ENCODE measurements at regions not wholly inside any gene's neighbourhood (a gene's known extent, or its start where the extent isn't known, plus 50 kb on each side); places are given as distances from the start of the nearest gene placed in this dataset.

DNA sequence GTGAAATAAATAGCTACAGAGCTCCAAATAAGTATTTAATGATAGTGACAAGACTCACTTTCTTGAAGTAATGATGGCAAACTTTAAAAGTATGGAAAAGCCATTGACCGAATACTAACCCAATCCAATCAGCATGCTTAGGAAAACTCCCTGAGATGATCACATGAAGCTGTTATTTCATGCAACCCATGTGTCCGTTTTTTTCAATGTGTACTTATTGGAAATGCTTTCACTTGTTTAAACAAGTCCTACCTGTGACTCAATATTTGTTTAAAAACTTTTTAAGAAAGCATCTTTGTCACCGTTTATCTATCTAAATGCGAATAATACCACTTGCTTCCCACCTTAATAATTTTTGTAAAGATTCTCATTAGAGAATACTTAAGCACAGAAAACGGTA, 185.8 kb downstream of the NRIP1 start:
- no peaks in the 10 kb centered on the region for H3K36me3 ChIP-seq (ENCODE audit: control insufficient read depth in 2 of 2, insufficient read depth in 2 of 2, low read length in 1 of 2)
- ATAC-seq, result no peak
- 35% methylated on average over 5 of the region's 5 CpGs for WGBS (ENCODE audit: insufficient coverage, insufficient replicate concordance, low lambda C conversion rate, missing lambda C conversion rate)
- H3K9me3 ChIP-seq (replicated peaks; ENCODE audit: control insufficient read depth, insufficient read depth, low read length), result no peaks in the 10 kb centered on the region
- intact Hi-C loops (cut with micrococcal nuclease; ENCODE audit: unreplicated experiment), result loop anchor here (5.0 to 10.0 kb wide), 2 partner anchors 334 to 558 kb away; partner anchors contain the start of gene SAMSN1
- H3K9ac ChIP-seq (ENCODE audit: control insufficient read depth, insufficient read depth, low read length), result no peak overlapping the region
- no peaks in the 10 kb centered on the region for H4K20me1 ChIP-seq (ENCODE audit: control insufficient read depth, insufficient read depth)
- no TSS peak for BruUV-seq (replicated peaks)
- no peaks in the 10 kb centered on the region for H3K79me2 ChIP-seq (ENCODE audit: control insufficient read depth, insufficient read depth, low read length)
- no peak for DNase-seq (ENCODE audit: low read depth, low spot score)
- no peak overlapping the region for H3K4me2 ChIP-seq (ENCODE audit: control insufficient read depth, insufficient read depth)
- in situ Hi-C loops (cut with MboI), result no loop called here
- H2AFZ ChIP-seq (ENCODE audit: control insufficient read depth, low read depth, low read length), result no peak overlapping the region
- no peak overlapping the region for H3K27ac ChIP-seq (ENCODE audit: control insufficient read depth, insufficient read depth)
- peaks cover 32% of the 10 kb centered on the region for H3K4me1 ChIP-seq (ENCODE audit: control insufficient read depth, insufficient read depth, low read length)
- RAD21 ChIA-PET (ENCODE audit: unreplicated experiment), result interaction anchor here (2.4 kb wide), 1 partner anchor 425 kb away, joined by 9 read pairs; no protein-coding TSS in a partner anchor
- SMC1A ChIA-PET (ENCODE audit: uncharacterized antibody, unreplicated experiment), result interaction anchor here (0.6 to 5.9 kb wide), 7 partner anchors 10 to 501 kb away, joined by 3 to 20 read pairs (median 5); no protein-coding TSS in a partner anchor
- POLR2A ChIA-PET, result no interaction called here
- H3K4me3 ChIP-seq, result no peak overlapping the region
- no peak for FAIRE-seq
- H3K27me3 ChIP-seq (replicated peaks in 1 of 2; ENCODE audit: control insufficient read depth in 2 of 2, insufficient read depth in 2 of 2, low read length in 1 of 2), result no peaks in the 10 kb centered on the region
- CTCF ChIA-PET, result interaction anchor here (0.6 to 4.2 kb wide), 5 partner anchors 9 to 624 kb away, joined by 3 to 15 read pairs (median 4); no protein-coding TSS in a partner anchor
- TF ChIP-seq SIX5 (IDR thresholded peaks at IDR 0.05; ENCODE audit: low read depth, low read length, severe bottlenecking), result no peak
- no peak for TF ChIP-seq RAD21 (IDR thresholded peaks at IDR 0.05; ENCODE audit: insufficient read depth, low read depth, low read length)
- no peak for TF ChIP-seq TBL1XR1 (IDR thresholded peaks at IDR 0.05; ENCODE audit: low read depth, low read length)
- TF ChIP-seq, protein P1, sequence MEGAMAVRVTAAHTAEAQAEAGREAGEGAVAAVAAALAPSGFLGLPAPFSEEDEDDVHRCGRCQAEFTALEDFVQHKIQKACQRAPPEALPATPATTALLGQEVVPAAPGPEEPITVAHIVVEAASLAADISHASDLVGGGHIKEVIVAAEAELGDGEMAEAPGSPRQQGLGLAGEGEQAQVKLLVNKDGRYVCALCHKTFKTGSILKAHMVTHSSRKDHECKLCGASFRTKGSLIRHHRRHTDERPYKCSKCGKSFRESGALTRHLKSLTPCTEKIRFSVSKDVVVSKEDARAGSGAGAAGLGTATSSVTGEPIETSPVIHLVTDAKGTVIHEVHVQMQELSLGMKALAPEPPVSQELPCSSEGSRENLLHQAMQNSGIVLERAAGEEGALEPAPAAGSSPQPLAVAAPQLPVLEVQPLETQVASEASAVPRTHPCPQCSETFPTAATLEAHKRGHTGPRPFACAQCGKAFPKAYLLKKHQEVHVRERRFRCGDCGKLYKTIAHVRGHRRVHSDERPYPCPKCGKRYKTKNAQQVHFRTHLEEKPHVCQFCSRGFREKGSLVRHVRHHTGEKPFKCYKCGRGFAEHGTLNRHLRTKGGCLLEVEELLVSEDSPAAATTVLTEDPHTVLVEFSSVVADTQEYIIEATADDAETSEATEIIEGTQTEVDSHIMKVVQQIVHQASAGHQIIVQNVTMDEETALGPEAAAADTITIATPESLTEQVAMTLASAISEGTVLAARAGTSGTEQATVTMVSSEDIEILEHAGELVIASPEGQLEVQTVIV (IDR thresholded peaks at IDR 0.05; ENCODE audit: borderline replicate concordance, partially characterized antibody), result no peak
- no peak for TF ChIP-seq ZNF687 (IDR thresholded peaks at IDR 0.05)
- no peak for TF ChIP-seq IRF5 (IDR thresholded peaks at IDR 0.05; ENCODE audit: borderline replicate concordance)
- TF ChIP-seq, protein P2, sequence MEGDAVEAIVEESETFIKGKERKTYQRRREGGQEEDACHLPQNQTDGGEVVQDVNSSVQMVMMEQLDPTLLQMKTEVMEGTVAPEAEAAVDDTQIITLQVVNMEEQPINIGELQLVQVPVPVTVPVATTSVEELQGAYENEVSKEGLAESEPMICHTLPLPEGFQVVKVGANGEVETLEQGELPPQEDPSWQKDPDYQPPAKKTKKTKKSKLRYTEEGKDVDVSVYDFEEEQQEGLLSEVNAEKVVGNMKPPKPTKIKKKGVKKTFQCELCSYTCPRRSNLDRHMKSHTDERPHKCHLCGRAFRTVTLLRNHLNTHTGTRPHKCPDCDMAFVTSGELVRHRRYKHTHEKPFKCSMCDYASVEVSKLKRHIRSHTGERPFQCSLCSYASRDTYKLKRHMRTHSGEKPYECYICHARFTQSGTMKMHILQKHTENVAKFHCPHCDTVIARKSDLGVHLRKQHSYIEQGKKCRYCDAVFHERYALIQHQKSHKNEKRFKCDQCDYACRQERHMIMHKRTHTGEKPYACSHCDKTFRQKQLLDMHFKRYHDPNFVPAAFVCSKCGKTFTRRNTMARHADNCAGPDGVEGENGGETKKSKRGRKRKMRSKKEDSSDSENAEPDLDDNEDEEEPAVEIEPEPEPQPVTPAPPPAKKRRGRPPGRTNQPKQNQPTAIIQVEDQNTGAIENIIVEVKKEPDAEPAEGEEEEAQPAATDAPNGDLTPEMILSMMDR (IDR thresholded peaks at IDR 0.05 in 2 of 3, conservative IDR thresholded peaks at IDR 0.05 in 1 of 3; ENCODE audit: control insufficient read depth in 2 of 3, extremely low read depth in 1 of 3, insufficient read depth in 1 of 3, low read depth in 3 of 3, low read length in 3 of 3), result no peak
- no peak for TF ChIP-seq NR2C1 (IDR thresholded peaks at IDR 0.05)
